ENCODE measurements at regions not wholly inside any gene's neighbourhood (a gene's known extent, or its start where the extent isn't known, plus 50 kb on each side); places are given as distances from the start of the nearest gene placed in this dataset.

DNA sequence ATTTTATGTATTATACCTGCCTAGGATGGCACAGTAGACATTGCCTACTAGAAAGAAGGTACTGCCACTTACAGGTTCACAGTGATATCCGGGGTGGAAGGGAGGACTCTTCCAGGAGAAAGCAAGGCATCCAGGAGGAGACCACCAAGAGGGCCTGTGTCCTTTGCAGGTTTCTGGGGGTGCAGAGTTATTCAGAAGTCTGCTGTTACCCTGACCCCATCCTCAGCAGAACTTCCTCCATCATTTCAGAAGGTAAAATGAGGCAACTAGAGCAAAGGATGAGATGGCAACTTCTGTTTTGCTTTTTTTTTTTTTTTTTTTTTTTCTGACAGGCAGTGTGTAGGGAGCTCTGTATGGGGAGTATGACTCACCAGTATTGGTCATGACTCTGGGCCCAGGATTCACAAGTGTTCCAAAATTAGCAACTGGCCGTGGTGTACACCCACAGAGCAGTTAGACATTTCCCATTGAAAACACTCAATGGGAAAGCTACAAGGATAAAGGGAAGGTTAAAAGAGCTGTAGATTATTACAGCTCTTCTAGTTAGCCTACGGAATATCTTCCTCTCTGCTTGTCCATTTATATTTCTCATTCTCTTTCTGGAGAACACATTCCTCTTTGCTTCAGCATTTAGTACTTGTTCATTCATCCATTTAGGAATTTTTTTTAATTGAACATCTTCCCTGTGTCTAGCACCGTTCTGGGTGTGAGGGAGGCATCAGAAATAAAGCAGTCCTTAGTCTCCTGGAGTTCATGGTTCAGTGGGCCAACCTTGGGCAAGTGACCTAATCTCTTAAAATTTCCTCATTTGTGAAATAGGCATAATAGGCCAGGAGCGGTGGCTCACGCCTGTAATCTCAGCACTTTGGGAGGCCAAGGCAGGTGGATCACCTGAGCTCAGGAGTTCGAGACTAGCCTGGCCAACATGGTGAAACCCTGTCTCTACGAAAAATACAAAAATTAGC is 50.5 kb upstream of the PPP2R5A start:
- TF ChIP-seq, protein P1, sequence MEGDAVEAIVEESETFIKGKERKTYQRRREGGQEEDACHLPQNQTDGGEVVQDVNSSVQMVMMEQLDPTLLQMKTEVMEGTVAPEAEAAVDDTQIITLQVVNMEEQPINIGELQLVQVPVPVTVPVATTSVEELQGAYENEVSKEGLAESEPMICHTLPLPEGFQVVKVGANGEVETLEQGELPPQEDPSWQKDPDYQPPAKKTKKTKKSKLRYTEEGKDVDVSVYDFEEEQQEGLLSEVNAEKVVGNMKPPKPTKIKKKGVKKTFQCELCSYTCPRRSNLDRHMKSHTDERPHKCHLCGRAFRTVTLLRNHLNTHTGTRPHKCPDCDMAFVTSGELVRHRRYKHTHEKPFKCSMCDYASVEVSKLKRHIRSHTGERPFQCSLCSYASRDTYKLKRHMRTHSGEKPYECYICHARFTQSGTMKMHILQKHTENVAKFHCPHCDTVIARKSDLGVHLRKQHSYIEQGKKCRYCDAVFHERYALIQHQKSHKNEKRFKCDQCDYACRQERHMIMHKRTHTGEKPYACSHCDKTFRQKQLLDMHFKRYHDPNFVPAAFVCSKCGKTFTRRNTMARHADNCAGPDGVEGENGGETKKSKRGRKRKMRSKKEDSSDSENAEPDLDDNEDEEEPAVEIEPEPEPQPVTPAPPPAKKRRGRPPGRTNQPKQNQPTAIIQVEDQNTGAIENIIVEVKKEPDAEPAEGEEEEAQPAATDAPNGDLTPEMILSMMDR (IDR thresholded peaks at IDR 0.05; ENCODE audit: low read depth, low read length), result no peak
- H3K4me1 ChIP-seq, result peaks cover 21% of the 10 kb centered on the region
- H3K27me3 ChIP-seq, result no peaks in the 10 kb centered on the region
- DNase-seq, result no peak
- H3K36me3 ChIP-seq, result no peaks in the 10 kb centered on the region
- no peaks in the 10 kb centered on the region for H3K9me3 ChIP-seq
- H3K4me3 ChIP-seq (ENCODE audit: low read depth, low read length), result no peak overlapping the region

Data from BE2C (cell line).